A549 (cell line): ENCODE measurements at regions not wholly inside any gene's neighbourhood (a gene's known extent, or its start where the extent isn't known, plus 50 kb on each side); places are given as distances from the start of the nearest gene placed in this dataset.

Source experiments
- ATAC-seq, 2 experiments: fragments of 200-7000 bp in 1 of 2; fragments of >200 bp in 1 of 2; cut with Nextera tagmentation in 1 of 2; cut with Tn5 transposase in 1 of 2; 3 replicates each; pipeline versions ENCODE4 v1.8.0 to v1.9.1; 2018 to 2020; ENCODE audit warnings: mild to moderate bottlenecking in 1 of 2, moderate library complexity in 1 of 2
- CTCF ChIA-PET: fragments of 300-600 bp; sonication (Branson Sonifier 250); formaldehyde crosslinking; extraction: SDS; loops from one replicate; lab custom pipeline; 2021; ENCODE audit warnings: antibody characterized with exemption, inconsistent platforms; lab: Yijun Ruan, JAX
- POLR2A ChIA-PET: fragments of 350-600 bp; formaldehyde crosslinking; extraction: SDS; loops from one replicate; lab custom pipeline; 2021; ENCODE audit warnings: antibody characterized with exemption, inconsistent platforms; lab: Yijun Ruan, JAX
- DNase-seq, 2 experiments: peaks; one replicate each; pipeline versions ENCODE4 v3.0.0 to v3.0.0-alpha.2; 2011 to 2016; ENCODE audit warnings: low read depth in 1 of 2, low spot score in 1 of 2
- FAIRE-seq: peaks from 2 replicates; lab custom pipeline; 2011; peaks lifted over from hg19 to GRCh38; lab: Jason Lieb, UNC
- H3K27ac ChIP-seq, 2 experiments: fragments of >200 bp; sonication (Bioruptor Twin); formaldehyde crosslinking; 3 replicates each; pipeline ENCODE4 v1.5.1; 2016 to 2017
- H3K4me1 ChIP-seq: fragments of >200 bp; sonication (Bioruptor Twin); formaldehyde crosslinking; 3 replicates; pipeline ENCODE4 v1.6.1; 2016
- H3K4me2 ChIP-seq: fragments of >200 bp; sonication (Bioruptor Twin); formaldehyde crosslinking; 3 replicates; pipeline ENCODE4 v1.6.1; 2016
- H3K4me3 ChIP-seq: fragments of >200 bp; sonication (Bioruptor Twin); formaldehyde crosslinking; 3 replicates; pipeline ENCODE4 v1.5.1; 2016
- H3K9me3 ChIP-seq: fragments of >200 bp; sonication (Bioruptor Twin); formaldehyde crosslinking; 3 replicates; pipeline ENCODE4 v1.6.1; 2016
- BCL3 ChIP-seq: fragments of >200 bp; sonication (Bioruptor Twin); formaldehyde crosslinking; IDR thresholded peaks from 3 replicates; pipeline ENCODE4 v1.6.1; 2016
- BHLHE40 ChIP-seq: IDR thresholded peaks from 2 replicates; pipeline ENCODE4 v1.6.1; 2012; ENCODE audit warnings: low read depth, low read length, inconsistent platforms
- CBX2 ChIP-seq: fragments of 200-600 bp; sonication (generic); IDR thresholded peaks from 2 replicates; pipeline ENCODE4 v1.6.1; 2016; ENCODE audit warnings: low read depth, mild to moderate bottlenecking, borderline replicate concordance
- CBX8 ChIP-seq: fragments of 200-600 bp; sonication (generic); IDR thresholded peaks from 2 replicates; pipeline ENCODE4 v1.6.1; 2016
- CHD2 ChIP-seq: fragments of 150-350 bp; IDR thresholded peaks from 2 replicates; pipeline ENCODE4 v1.6.1; 2014; ENCODE audit warnings: low read length; ENCODE audit not compliant: partially characterized antibody
- EHMT2 ChIP-seq: fragments of 200-600 bp; sonication (generic); IDR thresholded peaks from 2 replicates; pipeline ENCODE4 v1.6.1; 2016; ENCODE audit warnings: antibody characterized with exemption, low read depth, mild to moderate bottlenecking, moderate library complexity
- FOXS1 ChIP-seq: fragments of 250-450 bp; sonication (Bioruptor Pico); IDR thresholded peaks from 2 replicates; pipeline ENCODE4 v1.5.0; 2020; ENCODE audit warnings: mild to moderate bottlenecking, moderate library complexity
- GATA3 ChIP-seq: IDR thresholded peaks from 2 replicates; pipeline ENCODE4 v1.6.1; 2012; ENCODE audit warnings: borderline replicate concordance
- HDAC2 ChIP-seq: fragments of 200-600 bp; sonication (generic); IDR thresholded peaks from 2 replicates; pipeline ENCODE4 v1.6.1; 2016
- HOXA7 ChIP-seq: fragments of 250-450 bp; sonication (Bioruptor Pico); IDR thresholded peaks from 2 replicates; pipeline ENCODE4 v1.5.0; 2020; ENCODE audit warnings: mild to moderate bottlenecking, moderate library complexity
- KDM1A ChIP-seq: fragments of 200-600 bp; sonication (generic); IDR thresholded peaks from 2 replicates; pipeline ENCODE4 v1.6.1; 2016; ENCODE audit warnings: low read depth, mild to moderate bottlenecking
- MAFK ChIP-seq: fragments of 450-650 bp; IDR thresholded peaks from 2 replicates; pipeline ENCODE4 v1.6.1; 2014; ENCODE audit not compliant: partially characterized antibody
- MAZ ChIP-seq: fragments of 150-350 bp; IDR thresholded peaks from 2 replicates; pipeline ENCODE4 v1.6.1; 2014; ENCODE audit warnings: antibody characterized with exemption, low read depth, low read length, borderline replicate concordance
- NFE2L2 ChIP-seq: fragments of 150-350 bp; conservative IDR thresholded peaks from 2 replicates; pipeline ENCODE4 v1.6.1; 2014; ENCODE audit warnings: low read length
- NPAS2 ChIP-seq: fragments of 250-450 bp; sonication (Bioruptor Pico); IDR thresholded peaks from 2 replicates; pipeline ENCODE4 v1.8.0; 2022; ENCODE audit warnings: mild to moderate bottlenecking, moderate library complexity, borderline replicate concordance
- POLR2A ChIP-seq: IDR thresholded peaks from 2 replicates; pipeline ENCODE4 v1.6.1; 2012; ENCODE audit warnings: mild to moderate bottlenecking, low read length
- POLR2AphosphoS2 ChIP-seq: conservative IDR thresholded peaks from 2 replicates; pipeline ENCODE4 v1.6.1; 2012; ENCODE audit warnings: low read length, improper control_type of control experiment, inconsistent platforms
- RAD21 ChIP-seq, 2 experiments: fragments of >200 bp in 1 of 2; sonication (Bioruptor Twin) in 1 of 2; formaldehyde crosslinking in 1 of 2; IDR thresholded peaks in 1 of 2; conservative IDR thresholded peaks in 1 of 2; 2 replicates in 1 of 2; 3 replicates in 1 of 2; pipeline ENCODE4 v1.6.1; 2012 to 2018; ENCODE audit warnings: inconsistent platforms in 1 of 2
- TFCP2L1 ChIP-seq: fragments of 250-450 bp; sonication (Bioruptor Pico); IDR thresholded peaks from 2 replicates; pipeline ENCODE4 v1.5.0; 2021; ENCODE audit warnings: mild to moderate bottlenecking
- USF2 ChIP-seq: fragments of 450-650 bp; IDR thresholded peaks from 2 replicates; pipeline ENCODE4 v1.6.1; 2014; ENCODE audit warnings: antibody characterized with exemption
- ZNF302 ChIP-seq: fragments of 250-450 bp; sonication (Bioruptor Pico); IDR thresholded peaks from 2 replicates; pipeline ENCODE4 v1.9.0; 2021; ENCODE audit warnings: inconsistent platforms, mild to moderate bottlenecking, moderate library complexity
- WGBS: methylation state at CpG from one replicate; pipeline ENCODE4 v1.1.6; 2017; ENCODE audit errors: missing lambda C conversion rate; 5-methylcytosine and 5-hydroxymethylcytosine counted together
- TF ChIP-seq, protein P1 (sequence below): fragments of >200 bp; sonication (Bioruptor Twin); formaldehyde crosslinking; IDR thresholded peaks from 2 replicates; pipeline ENCODE4 v1.6.1; 2016
- TF ChIP-seq, protein P2 (sequence below): IDR thresholded peaks from 2 replicates; pipeline ENCODE4 v1.6.1; 2012; ENCODE audit warnings: low read depth, borderline replicate concordance
- TF ChIP-seq, protein P3 (sequence below): IDR thresholded peaks from 2 replicates; pipeline ENCODE4 v1.6.1; 2012
- TF ChIP-seq, protein P4 (sequence below): fragments of 200-600 bp; sonication (generic); IDR thresholded peaks from 2 replicates; pipeline ENCODE4 v1.6.1; 2016; ENCODE audit warnings: antibody characterized with exemption, mild to moderate bottlenecking, moderate library complexity

DNA sequence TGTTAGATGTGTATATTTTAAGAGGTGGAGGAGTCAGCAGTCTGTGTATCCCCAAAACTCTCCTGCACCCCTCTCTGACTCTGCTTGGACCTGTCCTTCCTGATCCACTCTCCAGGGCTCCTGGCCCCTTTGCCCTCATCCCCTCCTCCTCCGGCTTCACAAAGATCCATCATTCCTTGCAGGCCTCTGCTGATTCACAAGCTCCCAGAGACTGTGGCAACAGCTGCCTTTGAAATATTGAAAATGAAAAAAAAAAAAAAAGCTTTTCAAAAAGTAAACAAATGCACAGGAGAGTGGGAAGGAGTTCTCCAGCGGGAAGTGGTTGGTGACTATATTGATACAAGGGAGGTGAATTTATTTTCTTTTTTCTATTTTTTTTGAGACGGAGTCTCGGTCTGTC is 330.2 kb upstream of the SULF2 start (continued):
- TF ChIP-seq MAFK (no peak), USF2 (no peak), FOXS1 (CRISPR knock-in tag) (no peak)

DNA sequence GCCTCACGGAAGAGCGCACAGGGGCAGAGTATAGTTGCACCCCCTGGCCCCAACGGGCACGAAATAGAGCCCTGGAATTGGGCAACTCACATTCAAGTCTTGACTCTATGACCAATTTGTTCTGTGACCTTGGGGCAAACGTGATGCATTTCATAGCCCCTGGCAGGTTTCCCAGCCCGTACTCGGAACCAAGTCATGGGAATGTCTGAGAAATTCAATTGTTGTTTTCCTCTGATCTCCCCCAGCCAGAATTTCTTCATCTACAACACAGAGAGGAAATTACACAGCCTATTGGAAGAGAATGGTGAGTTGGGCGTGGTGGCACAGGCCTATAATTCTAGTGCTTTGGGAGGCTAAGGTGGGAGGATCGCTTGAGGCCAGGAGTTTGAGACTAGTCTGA is 322.3 kb upstream of the SULF2 start:
- CTCF ChIA-PET, result no interaction called here

GRCh38 chr20:48106428-48106827 is 321.1 kb upstream of the SULF2 start:
- no peak for DNase-seq
- Histone ChIP-seq H3K4me1 (no peaks in the 10 kb centered on the region), H3K9me3 (peaks cover 12% of the 10 kb centered on the region; the same call in 2 of the 3 replicates), H3K4me2 (no peak overlapping the region), H3K4me3 (no peak overlapping the region)
- CTCF ChIA-PET, result interaction anchor here (1.2 kb wide), 1 partner anchor 320 kb away, joined by 3 read pairs; no protein-coding TSS in a partner anchor
- no peak for ATAC-seq
- no peak for FAIRE-seq
- 5% methylated on average over 3 of the region's 3 CpGs for WGBS
- POLR2A ChIA-PET, result no interaction called here
- TF ChIP-seq EHMT2 (no peak), CBX8 (no peak), HOXA7 (CRISPR knock-in tag) (no peak), KDM1A (no peak), BHLHE40 (no peak), HDAC2 (no peak)
- TF ChIP-seq, protein P1, sequence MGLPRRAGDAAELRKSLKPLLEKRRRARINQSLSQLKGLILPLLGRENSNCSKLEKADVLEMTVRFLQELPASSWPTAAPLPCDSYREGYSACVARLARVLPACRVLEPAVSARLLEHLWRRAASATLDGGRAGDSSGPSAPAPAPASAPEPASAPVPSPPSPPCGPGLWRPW, result no peak
- TF ChIP-seq, all 56 proteins: peak for 0
- H3K27ac ChIP-seq, result no peak overlapping the region

More for the DNA sequence above, 322.3 kb upstream of the SULF2 start:
- WGBS, result 18% methylated on average over 9 of the region's 9 CpGs
- Histone ChIP-seq H3K4me2 (no peak overlapping the region), H3K4me3 (no peak overlapping the region), H3K4me1 (no peaks in the 10 kb centered on the region), H3K9me3 (peaks cover 12% of the 10 kb centered on the region; the same call in 2 of the 3 replicates), H3K27ac (no peak overlapping the region)
- DNase-seq (no peak), ATAC-seq (no peak), FAIRE-seq (no peak)
- TF ChIP-seq POLR2A (no peak), CBX2 (no peak), NFE2L2 (no peak)
- TF ChIP-seq, protein P2, sequence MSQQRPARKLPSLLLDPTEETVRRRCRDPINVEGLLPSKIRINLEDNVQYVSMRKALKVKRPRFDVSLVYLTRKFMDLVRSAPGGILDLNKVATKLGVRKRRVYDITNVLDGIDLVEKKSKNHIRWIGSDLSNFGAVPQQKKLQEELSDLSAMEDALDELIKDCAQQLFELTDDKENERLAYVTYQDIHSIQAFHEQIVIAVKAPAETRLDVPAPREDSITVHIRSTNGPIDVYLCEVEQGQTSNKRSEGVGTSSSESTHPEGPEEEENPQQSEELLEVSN, result no peak
- POLR2A ChIA-PET, result no interaction called here

DNA sequence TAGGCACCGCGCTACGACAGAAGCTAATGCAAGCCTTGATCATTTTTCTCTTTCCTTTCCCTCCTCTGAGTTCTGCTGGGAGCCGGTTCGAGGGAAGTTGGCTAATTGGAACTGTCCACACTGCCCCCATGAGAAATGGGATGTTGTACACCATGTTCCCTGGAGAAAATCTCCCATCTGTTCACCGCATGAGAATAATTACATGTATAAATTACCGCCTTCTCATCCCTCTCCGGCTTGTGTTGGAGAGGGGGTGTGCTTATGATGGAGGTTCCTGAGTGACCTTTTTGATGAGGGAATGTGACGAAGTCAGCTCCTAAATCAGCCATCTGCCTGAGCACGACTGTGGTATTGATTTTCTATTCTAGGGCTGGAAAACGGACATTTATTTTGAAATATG is 320.2 kb upstream of the SULF2 start:
- Histone ChIP-seq H3K27ac (no peak overlapping the region), H3K9me3 (peaks cover 12% of the 10 kb centered on the region; the same call in 2 of the 3 replicates), H3K4me3 (no peak overlapping the region), H3K4me1 (no peaks in the 10 kb centered on the region), H3K4me2 (no peak overlapping the region)
- FAIRE-seq, result no peak
- ATAC-seq, result no peak
- WGBS, result 57% methylated on average over 11 of the region's 11 CpGs
- CTCF ChIA-PET, result no interaction called here
- no peak for DNase-seq
- TF ChIP-seq USF2 (no peak), TFCP2L1 (CRISPR knock-in tag) (no peak), POLR2AphosphoS2 (no peak), BCL3 (no peak), NPAS2 (CRISPR knock-in tag) (no peak), CHD2 (no peak), GATA3 (no peak), NFE2L2 (no peak), ZNF302 (no peak), RAD21 (conservative IDR thresholded peaks at IDR 0.05 in 1 of 2, IDR thresholded peaks at IDR 0.05 in 1 of 2) (no peak), MAZ (no peak)
- TF ChIP-seq, protein P2, result no peak
- TF ChIP-seq, protein P3, sequence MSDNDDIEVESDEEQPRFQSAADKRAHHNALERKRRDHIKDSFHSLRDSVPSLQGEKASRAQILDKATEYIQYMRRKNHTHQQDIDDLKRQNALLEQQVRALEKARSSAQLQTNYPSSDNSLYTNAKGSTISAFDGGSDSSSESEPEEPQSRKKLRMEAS, result no peak
- TF ChIP-seq, protein P4, sequence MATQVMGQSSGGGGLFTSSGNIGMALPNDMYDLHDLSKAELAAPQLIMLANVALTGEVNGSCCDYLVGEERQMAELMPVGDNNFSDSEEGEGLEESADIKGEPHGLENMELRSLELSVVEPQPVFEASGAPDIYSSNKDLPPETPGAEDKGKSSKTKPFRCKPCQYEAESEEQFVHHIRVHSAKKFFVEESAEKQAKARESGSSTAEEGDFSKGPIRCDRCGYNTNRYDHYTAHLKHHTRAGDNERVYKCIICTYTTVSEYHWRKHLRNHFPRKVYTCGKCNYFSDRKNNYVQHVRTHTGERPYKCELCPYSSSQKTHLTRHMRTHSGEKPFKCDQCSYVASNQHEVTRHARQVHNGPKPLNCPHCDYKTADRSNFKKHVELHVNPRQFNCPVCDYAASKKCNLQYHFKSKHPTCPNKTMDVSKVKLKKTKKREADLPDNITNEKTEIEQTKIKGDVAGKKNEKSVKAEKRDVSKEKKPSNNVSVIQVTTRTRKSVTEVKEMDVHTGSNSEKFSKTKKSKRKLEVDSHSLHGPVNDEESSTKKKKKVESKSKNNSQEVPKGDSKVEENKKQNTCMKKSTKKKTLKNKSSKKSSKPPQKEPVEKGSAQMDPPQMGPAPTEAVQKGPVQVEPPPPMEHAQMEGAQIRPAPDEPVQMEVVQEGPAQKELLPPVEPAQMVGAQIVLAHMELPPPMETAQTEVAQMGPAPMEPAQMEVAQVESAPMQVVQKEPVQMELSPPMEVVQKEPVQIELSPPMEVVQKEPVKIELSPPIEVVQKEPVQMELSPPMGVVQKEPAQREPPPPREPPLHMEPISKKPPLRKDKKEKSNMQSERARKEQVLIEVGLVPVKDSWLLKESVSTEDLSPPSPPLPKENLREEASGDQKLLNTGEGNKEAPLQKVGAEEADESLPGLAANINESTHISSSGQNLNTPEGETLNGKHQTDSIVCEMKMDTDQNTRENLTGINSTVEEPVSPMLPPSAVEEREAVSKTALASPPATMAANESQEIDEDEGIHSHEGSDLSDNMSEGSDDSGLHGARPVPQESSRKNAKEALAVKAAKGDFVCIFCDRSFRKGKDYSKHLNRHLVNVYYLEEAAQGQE, result no peak
- POLR2A ChIA-PET, result no interaction called here
